ENCODE measurements at regions not wholly inside any gene's neighbourhood (a gene's known extent, or its start where the extent isn't known, plus 50 kb on each side); places are given as distances from the start of the nearest gene placed in this dataset.

- TF ChIP-seq ESRRG (CRISPR knock-in tag; IDR thresholded peaks at IDR 0.05): no peak
- TF ChIP-seq, protein P1, sequence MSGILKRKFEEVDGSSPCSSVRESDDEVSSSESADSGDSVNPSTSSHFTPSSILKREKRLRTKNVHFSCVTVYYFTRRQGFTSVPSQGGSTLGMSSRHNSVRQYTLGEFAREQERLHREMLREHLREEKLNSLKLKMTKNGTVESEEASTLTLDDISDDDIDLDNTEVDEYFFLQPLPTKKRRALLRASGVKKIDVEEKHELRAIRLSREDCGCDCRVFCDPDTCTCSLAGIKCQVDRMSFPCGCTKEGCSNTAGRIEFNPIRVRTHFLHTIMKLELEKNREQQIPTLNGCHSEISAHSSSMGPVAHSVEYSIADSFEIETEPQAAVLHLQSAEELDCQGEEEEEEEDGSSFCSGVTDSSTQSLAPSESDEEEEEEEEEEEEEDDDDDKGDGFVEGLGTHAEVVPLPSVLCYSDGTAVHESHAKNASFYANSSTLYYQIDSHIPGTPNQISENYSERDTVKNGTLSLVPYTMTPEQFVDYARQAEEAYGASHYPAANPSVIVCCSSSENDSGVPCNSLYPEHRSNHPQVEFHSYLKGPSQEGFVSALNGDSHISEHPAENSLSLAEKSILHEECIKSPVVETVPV (CRISPR knock-in tag; IDR thresholded peaks at IDR 0.05): no peak
Measured at GRCh38 chr7:110076194-110076593, 1014.7 kb upstream of the LRRN3 start (continued).

- ATAC-seq: no peak
- TF ChIP-seq ISL1 (CRISPR knock-in tag; IDR thresholded peaks at IDR 0.05): no peak
Measured at GRCh38 chr7:110084181-110084807, 1006.6 kb upstream of the LRRN3 start.

- ATAC-seq: no peak
- TF ChIP-seq ZNF8 (CRISPR knock-in tag; IDR thresholded peaks at IDR 0.05) (no peak), OSR1 (CRISPR knock-in tag; IDR thresholded peaks at IDR 0.05) (no peak), GLIS3 (CRISPR knock-in tag; IDR thresholded peaks at IDR 0.05) (no peak), CSDC2 (CRISPR knock-in tag; IDR thresholded peaks at IDR 0.05) (no peak), ISL1 (CRISPR knock-in tag; IDR thresholded peaks at IDR 0.05) (no peak), ZNF565 (CRISPR knock-in tag; conservative IDR thresholded peaks at IDR 0.05; ENCODE audit: low read depth) (no peak), ZFP3 (CRISPR knock-in tag; IDR thresholded peaks at IDR 0.05) (no peak), POU6F1 (CRISPR knock-in tag; IDR thresholded peaks at IDR 0.05; ENCODE audit: borderline replicate concordance, low read depth) (no peak), PPARA (CRISPR knock-in tag; IDR thresholded peaks at IDR 0.05; ENCODE audit: borderline replicate concordance) (no peak)
- TF ChIP-seq, protein P2, sequence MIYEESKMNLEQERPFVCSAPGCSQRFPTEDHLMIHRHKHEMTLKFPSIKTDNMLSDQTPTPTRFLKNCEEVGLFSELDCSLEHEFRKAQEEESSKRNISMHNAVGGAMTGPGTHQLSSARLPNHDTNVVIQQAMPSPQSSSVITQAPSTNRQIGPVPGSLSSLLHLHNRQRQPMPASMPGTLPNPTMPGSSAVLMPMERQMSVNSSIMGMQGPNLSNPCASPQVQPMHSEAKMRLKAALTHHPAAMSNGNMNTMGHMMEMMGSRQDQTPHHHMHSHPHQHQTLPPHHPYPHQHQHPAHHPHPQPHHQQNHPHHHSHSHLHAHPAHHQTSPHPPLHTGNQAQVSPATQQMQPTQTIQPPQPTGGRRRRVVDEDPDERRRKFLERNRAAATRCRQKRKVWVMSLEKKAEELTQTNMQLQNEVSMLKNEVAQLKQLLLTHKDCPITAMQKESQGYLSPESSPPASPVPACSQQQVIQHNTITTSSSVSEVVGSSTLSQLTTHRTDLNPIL (CRISPR knock-in tag; IDR thresholded peaks at IDR 0.05; ENCODE audit: low read depth): no peak
- TF ChIP-seq, protein P3, sequence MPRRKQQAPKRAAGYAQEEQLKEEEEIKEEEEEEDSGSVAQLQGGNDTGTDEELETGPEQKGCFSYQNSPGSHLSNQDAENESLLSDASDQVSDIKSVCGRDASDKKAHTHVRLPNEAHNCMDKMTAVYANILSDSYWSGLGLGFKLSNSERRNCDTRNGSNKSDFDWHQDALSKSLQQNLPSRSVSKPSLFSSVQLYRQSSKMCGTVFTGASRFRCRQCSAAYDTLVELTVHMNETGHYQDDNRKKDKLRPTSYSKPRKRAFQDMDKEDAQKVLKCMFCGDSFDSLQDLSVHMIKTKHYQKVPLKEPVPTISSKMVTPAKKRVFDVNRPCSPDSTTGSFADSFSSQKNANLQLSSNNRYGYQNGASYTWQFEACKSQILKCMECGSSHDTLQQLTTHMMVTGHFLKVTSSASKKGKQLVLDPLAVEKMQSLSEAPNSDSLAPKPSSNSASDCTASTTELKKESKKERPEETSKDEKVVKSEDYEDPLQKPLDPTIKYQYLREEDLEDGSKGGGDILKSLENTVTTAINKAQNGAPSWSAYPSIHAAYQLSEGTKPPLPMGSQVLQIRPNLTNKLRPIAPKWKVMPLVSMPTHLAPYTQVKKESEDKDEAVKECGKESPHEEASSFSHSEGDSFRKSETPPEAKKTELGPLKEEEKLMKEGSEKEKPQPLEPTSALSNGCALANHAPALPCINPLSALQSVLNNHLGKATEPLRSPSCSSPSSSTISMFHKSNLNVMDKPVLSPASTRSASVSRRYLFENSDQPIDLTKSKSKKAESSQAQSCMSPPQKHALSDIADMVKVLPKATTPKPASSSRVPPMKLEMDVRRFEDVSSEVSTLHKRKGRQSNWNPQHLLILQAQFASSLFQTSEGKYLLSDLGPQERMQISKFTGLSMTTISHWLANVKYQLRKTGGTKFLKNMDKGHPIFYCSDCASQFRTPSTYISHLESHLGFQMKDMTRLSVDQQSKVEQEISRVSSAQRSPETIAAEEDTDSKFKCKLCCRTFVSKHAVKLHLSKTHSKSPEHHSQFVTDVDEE (CRISPR knock-in tag; IDR thresholded peaks at IDR 0.05): no peak
Measured at GRCh38 chr7:110090110-110090820, 1000.7 kb upstream of the LRRN3 start.

DNA sequence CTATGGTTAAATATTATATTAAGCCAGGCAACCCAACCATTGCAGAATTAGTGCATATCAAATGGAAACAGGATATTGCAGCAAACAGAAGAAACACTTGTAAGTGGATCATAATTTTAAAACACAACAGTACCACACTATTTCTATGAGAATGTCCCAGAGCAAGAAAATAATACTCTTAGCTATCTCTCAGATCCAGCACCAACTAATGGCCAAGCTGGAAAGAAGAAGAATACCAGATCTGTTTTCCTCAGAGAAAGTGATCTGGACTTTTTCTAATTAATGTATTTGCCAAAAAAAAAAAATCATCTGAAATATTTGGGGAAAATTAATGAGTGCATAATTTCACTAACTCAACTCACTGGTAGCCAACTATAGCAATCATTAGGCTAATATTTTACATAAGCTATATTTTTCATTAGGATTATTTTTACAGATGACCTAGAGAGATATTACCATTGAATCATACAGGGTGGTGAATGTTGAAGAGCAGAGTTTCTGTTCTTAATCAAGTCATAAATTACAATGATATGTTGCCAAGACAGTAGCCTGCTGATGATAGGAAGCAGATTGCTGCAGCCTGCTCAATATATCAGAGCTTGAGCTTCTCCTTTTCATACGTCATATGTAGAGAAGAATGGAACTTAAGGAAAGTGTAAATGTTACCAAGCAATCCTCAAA lies 995.4 kb upstream of the LRRN3 start:
- ATAC-seq: peak; percentile 45; the same call in 1 of the 3 replicates
- TF ChIP-seq, protein P3 (CRISPR knock-in tag; IDR thresholded peaks at IDR 0.05): peak; percentile 99
- TF ChIP-seq OSR1 (CRISPR knock-in tag; IDR thresholded peaks at IDR 0.05) (no peak), TCF4 (CRISPR knock-in tag; IDR thresholded peaks at IDR 0.05; ENCODE audit: borderline replicate concordance) (peak; percentile 99), SNAI2 (CRISPR knock-in tag; IDR thresholded peaks at IDR 0.05) (0 out of 2 replicates have a peak, but pooled peaks have one; percentile 47), CSDC2 (CRISPR knock-in tag; IDR thresholded peaks at IDR 0.05) (0 out of 2 replicates have a peak, but pooled peaks have one; percentile 51), ISL1 (CRISPR knock-in tag; IDR thresholded peaks at IDR 0.05) (peak; percentile 99), GLIS3 (CRISPR knock-in tag; IDR thresholded peaks at IDR 0.05) (peak; percentile 55), POU6F1 (CRISPR knock-in tag; IDR thresholded peaks at IDR 0.05; ENCODE audit: borderline replicate concordance, low read depth) (no peak; the same call in 1 of the 2 replicates), ESRRG (CRISPR knock-in tag; IDR thresholded peaks at IDR 0.05) (peak; percentile 65), ZFP3 (CRISPR knock-in tag; IDR thresholded peaks at IDR 0.05) (peak; percentile 74), BACH2 (CRISPR knock-in tag; IDR thresholded peaks at IDR 0.05; ENCODE audit: borderline replicate concordance) (0 out of 2 replicates have a peak, but pooled peaks have one; percentile 32), ZNF8 (CRISPR knock-in tag; IDR thresholded peaks at IDR 0.05) (0 out of 2 replicates have a peak, but pooled peaks have one; percentile 3), ZNF565 (CRISPR knock-in tag; conservative IDR thresholded peaks at IDR 0.05; ENCODE audit: low read depth) (no peak), ZNF70 (CRISPR knock-in tag; IDR thresholded peaks at IDR 0.05) (peak; percentile 29)
- TF ChIP-seq, protein P1 (CRISPR knock-in tag; IDR thresholded peaks at IDR 0.05): peak; percentile 95

Data from SK-N-SH treated with all-trans-retinoic acid at 6 μM for 48 hours (cell line).